ENCODE measurements at regions not wholly inside any gene's neighbourhood (a gene's known extent, or its start where the extent isn't known, plus 50 kb on each side); places are given as distances from the start of the nearest gene placed in this dataset.

DNA sequence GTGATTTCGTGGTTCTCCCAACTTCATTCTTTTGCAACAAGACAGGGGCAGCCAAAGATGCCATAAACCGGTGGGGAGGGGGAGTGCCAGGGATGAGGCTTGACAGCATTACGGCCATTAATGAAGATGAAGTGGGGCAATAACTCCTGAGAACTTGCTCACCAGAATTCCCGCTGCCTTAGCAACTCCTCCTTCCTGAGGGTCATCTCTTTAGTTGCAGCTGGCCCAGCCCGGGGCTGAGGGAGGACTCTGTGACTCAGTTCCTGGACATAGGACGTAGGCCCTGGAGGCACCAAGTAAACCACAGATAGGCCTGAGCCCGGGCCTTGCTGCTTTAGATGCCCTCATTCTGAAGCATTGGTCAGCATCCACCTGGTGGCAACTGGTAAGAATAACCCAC lies 330.2 kb downstream of the RRAGC start:
- Histone ChIP-seq H3K4me3 (no peak overlapping the region), H3K9me3 (replicated peaks in 1 of 3) (no peaks in the 10 kb centered on the region), H3K27me3 (peaks cover 7% of the 10 kb centered on the region), H3K27ac (no peak overlapping the region), H3K36me3 (replicated peaks in 1 of 2) (no peaks in the 10 kb centered on the region), H3K4me1 (replicated peaks in 1 of 2) (no peaks in the 10 kb centered on the region)
- intact Hi-C loops (cut with DNase I): no loop called here
- no peak for DNase-seq
- 44 to 54% (median 53%) methylated on average over 3 to 7 of the region's 7 CpGs for WGBS, 4 donors
- no peak for TF ChIP-seq POLR2A (IDR thresholded peaks at IDR 0.05)
- TF ChIP-seq, protein P1, sequence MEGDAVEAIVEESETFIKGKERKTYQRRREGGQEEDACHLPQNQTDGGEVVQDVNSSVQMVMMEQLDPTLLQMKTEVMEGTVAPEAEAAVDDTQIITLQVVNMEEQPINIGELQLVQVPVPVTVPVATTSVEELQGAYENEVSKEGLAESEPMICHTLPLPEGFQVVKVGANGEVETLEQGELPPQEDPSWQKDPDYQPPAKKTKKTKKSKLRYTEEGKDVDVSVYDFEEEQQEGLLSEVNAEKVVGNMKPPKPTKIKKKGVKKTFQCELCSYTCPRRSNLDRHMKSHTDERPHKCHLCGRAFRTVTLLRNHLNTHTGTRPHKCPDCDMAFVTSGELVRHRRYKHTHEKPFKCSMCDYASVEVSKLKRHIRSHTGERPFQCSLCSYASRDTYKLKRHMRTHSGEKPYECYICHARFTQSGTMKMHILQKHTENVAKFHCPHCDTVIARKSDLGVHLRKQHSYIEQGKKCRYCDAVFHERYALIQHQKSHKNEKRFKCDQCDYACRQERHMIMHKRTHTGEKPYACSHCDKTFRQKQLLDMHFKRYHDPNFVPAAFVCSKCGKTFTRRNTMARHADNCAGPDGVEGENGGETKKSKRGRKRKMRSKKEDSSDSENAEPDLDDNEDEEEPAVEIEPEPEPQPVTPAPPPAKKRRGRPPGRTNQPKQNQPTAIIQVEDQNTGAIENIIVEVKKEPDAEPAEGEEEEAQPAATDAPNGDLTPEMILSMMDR (IDR thresholded peaks at IDR 0.05): no peak

DNA sequence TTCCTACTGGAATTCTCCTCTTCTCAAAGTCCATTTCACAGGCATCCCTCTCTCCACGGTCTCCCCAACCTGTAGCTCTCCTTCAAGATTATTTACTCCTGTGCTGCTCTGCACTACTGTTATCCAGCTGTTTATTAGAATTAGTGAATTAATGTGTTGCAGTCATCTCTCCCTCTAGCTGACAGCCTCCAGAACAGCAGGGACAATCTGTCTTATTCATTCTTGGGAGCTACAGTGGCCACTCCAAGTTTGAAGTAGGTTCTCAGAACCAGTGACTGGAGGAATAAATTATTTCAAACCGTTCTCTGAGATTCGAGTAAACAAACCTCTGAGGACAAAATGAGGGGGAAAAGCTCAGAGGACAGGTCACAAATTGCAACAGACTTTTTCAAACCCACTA lies 330.9 kb downstream of the RRAGC start:
- no peak overlapping the region for H3K27ac ChIP-seq
- no peaks in the 10 kb centered on the region for H3K9me3 ChIP-seq (replicated peaks in 1 of 3)
- intact Hi-C loops (cut with DNase I): no loop called here
- TF ChIP-seq, protein P1 (IDR thresholded peaks at IDR 0.05): no peak
- no peak for TF ChIP-seq POLR2A (IDR thresholded peaks at IDR 0.05)
- WGBS, 4 donors: 29 to 37% (median 34%) methylated on average over 3 of the region's 3 CpGs
- DNase-seq: no peak
- H3K36me3 ChIP-seq (replicated peaks in 1 of 2): no peaks in the 10 kb centered on the region
- no peaks in the 10 kb centered on the region for H3K4me1 ChIP-seq (replicated peaks in 1 of 2)
- peaks cover 7% of the 10 kb centered on the region for H3K27me3 ChIP-seq
- H3K4me3 ChIP-seq: no peak overlapping the region

DNA sequence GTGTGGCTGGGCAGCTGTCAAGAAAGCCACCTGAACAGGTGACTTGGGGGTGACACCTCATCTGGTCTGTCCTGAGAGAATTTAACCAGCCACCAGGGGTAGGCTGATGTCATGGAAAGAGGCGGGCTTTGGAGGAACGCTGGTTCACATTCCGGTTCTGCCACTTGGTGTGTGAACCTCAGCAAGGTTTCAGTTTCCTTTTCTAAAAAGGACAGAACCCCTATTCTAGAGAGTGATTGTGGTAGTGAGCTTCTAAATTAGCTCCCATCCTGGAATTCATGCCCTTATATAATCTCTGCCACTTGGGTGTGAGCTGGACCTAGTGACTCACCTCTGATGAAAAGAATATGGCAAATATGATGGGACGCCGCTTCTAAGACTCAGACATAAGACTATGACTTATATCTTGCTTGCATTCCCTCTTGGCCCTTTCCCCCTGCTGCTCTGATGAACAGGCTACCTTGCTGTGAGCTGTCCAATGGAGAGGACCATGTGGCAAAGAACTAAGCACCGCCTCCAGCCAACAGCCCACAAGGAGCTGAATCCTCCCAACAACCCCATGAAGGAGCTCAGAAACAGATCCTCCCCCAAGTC lies 332.1 kb downstream of the RRAGC start:
- no peak overlapping the region for H3K4me3 ChIP-seq
- H3K27me3 ChIP-seq: peaks cover 7% of the 10 kb centered on the region
- TF ChIP-seq, protein P1 (IDR thresholded peaks at IDR 0.05): no peak
- TF ChIP-seq POLR2A (IDR thresholded peaks at IDR 0.05): no peak
- H3K27ac ChIP-seq: no peak overlapping the region
- 42 to 75% (median 60%) methylated on average over 6 of the region's 6 CpGs for WGBS, 4 donors
- H3K9me3 ChIP-seq (replicated peaks in 1 of 3): no peaks in the 10 kb centered on the region
- H3K36me3 ChIP-seq (replicated peaks in 1 of 2): no peaks in the 10 kb centered on the region
- intact Hi-C loops (cut with DNase I): no loop called here
- no peak for DNase-seq
- no peaks in the 10 kb centered on the region for H3K4me1 ChIP-seq (replicated peaks in 1 of 2)

DNA sequence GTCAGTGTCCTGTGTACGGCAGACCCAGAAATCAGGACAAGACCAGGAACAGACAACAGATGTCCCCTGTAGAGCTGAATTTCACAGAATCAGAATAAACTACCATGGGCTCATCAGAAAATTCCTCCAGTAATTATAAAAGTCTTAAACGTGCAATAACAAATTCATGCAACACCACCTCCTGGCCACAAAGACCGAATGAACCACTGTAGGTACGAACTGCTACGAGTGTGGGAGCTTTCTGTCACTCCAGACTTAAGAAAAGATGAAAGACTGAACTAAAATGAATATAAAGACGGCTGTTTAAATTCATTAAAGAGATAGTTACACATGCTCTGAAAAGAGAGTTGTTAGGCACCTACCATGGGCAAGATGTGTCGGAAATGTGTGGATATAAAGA lies 333.5 kb downstream of the RRAGC start:
- Histone ChIP-seq H3K9me3 (replicated peaks in 1 of 3) (no peaks in the 10 kb centered on the region), H3K4me3 (no peak overlapping the region), H3K27me3 (peaks cover 7% of the 10 kb centered on the region), H3K27ac (no peak overlapping the region), H3K36me3 (replicated peaks in 1 of 2) (no peaks in the 10 kb centered on the region), H3K4me1 (replicated peaks in 1 of 2) (no peaks in the 10 kb centered on the region)
- WGBS, 4 donors: 64 to 73% (median 72%) methylated on average over 7 of the region's 7 CpGs
- no peak for DNase-seq
- TF ChIP-seq, protein P1 (IDR thresholded peaks at IDR 0.05): no peak
- no peak for TF ChIP-seq POLR2A (IDR thresholded peaks at IDR 0.05)
- intact Hi-C loops (cut with DNase I): no loop called here

Data from adrenal gland (tissue), 9 donors.